ENCODE measurements at regions not wholly inside any gene's neighbourhood (a gene's known extent, or its start where the extent isn't known, plus 50 kb on each side); places are given as distances from the start of the nearest gene placed in this dataset.

- TF ChIP-seq, protein P1, sequence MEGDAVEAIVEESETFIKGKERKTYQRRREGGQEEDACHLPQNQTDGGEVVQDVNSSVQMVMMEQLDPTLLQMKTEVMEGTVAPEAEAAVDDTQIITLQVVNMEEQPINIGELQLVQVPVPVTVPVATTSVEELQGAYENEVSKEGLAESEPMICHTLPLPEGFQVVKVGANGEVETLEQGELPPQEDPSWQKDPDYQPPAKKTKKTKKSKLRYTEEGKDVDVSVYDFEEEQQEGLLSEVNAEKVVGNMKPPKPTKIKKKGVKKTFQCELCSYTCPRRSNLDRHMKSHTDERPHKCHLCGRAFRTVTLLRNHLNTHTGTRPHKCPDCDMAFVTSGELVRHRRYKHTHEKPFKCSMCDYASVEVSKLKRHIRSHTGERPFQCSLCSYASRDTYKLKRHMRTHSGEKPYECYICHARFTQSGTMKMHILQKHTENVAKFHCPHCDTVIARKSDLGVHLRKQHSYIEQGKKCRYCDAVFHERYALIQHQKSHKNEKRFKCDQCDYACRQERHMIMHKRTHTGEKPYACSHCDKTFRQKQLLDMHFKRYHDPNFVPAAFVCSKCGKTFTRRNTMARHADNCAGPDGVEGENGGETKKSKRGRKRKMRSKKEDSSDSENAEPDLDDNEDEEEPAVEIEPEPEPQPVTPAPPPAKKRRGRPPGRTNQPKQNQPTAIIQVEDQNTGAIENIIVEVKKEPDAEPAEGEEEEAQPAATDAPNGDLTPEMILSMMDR (IDR thresholded peaks at IDR 0.05), result no peak
- TF ChIP-seq POLR2A (IDR thresholded peaks at IDR 0.05) (no peak), EP300 (IDR thresholded peaks at IDR 0.05) (no peak)
Observed at GRCh38 chr10:123569436-123570035, 96.6 kb upstream of the GPR26 start.
